LNCaP clone FGC (cell line): ENCODE measurements at regions not wholly inside any gene's neighbourhood (a gene's known extent, or its start where the extent isn't known, plus 50 kb on each side); places are given as distances from the start of the nearest gene placed in this dataset.

ENCODE experiments used
- DNase-seq: peaks from one replicate; pipeline ENCODE4 v3.0.0-alpha.2; 2011; ENCODE audit warnings: low read depth
- H3K4me3 ChIP-seq: 2 replicates; pipeline ENCODE4 v1.5.1; 2011; ENCODE audit warnings: mild to moderate bottlenecking, low read depth, low read length, control low read depth
- TF ChIP-seq, protein P1 (sequence below): IDR thresholded peaks from 2 replicates; pipeline ENCODE4 v1.5.1; 2012; ENCODE audit warnings: mild to moderate bottlenecking; ENCODE audit not compliant: control insufficient read depth, insufficient read depth; ENCODE audit errors: extremely low read depth

DNA sequence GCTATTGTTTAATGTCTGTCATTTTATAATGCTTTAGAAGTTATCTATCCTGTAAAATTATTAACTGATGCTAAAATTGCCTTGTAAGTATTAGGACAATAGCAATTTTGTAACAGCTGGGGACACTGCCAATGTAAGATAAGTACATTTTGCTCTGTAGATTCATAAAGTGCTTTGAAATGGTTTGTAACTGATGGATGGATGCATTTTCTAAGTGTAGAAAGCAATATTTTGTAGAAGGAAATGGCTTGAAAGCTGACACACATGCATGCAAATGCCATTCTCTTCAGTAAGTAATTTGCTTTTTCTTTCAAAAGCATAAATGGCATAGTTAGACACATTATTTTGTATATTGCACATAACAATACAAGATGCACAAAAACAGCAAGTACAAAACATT, 129.8 kb downstream of the FOXG1 start:
- no peak overlapping the region for H3K4me3 ChIP-seq
- TF ChIP-seq, protein P1, sequence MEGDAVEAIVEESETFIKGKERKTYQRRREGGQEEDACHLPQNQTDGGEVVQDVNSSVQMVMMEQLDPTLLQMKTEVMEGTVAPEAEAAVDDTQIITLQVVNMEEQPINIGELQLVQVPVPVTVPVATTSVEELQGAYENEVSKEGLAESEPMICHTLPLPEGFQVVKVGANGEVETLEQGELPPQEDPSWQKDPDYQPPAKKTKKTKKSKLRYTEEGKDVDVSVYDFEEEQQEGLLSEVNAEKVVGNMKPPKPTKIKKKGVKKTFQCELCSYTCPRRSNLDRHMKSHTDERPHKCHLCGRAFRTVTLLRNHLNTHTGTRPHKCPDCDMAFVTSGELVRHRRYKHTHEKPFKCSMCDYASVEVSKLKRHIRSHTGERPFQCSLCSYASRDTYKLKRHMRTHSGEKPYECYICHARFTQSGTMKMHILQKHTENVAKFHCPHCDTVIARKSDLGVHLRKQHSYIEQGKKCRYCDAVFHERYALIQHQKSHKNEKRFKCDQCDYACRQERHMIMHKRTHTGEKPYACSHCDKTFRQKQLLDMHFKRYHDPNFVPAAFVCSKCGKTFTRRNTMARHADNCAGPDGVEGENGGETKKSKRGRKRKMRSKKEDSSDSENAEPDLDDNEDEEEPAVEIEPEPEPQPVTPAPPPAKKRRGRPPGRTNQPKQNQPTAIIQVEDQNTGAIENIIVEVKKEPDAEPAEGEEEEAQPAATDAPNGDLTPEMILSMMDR, result no peak
- DNase-seq, result no peak

DNA sequence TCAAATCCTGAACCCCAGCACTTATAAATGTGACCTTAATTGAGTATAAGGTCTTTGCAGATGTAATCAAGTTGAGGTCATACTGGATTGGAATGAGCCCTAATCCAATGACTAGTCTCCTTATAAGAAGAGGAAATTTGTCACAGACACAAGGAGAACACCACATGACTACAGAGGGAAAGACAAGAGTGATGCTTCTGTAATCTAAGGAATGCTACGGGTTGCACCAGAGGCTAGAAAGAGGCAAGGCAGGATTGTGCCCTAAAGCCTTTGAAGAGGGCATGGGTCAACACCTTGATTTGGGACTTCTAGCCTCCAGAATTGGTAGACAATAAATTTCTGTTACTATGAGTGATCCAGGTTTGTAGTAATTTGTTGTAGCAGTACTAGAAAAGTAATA, 135.0 kb downstream of the FOXG1 start:
- no peak for DNase-seq
- no peak overlapping the region for H3K4me3 ChIP-seq
- TF ChIP-seq, protein P1, result no peak

DNA sequence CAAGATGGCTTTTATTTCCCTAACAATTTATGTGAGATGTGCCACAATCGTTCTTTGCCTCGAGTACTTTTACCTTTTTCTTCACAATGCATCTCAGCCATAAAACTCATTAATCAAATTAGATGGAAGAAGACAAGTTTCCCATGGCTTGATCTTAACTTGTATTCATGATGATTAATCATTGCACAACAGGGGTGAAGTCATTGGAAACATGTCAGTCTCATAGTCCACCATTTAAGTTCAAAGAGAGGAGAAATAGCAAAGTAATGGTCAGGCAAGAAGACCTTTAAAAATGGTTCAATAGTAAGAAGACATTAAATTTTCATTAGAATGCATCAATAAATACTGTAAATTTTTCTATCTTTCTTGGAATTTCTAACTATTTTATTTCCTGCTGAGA, 136.3 kb downstream of the FOXG1 start:
- no peak for DNase-seq
- TF ChIP-seq, protein P1, result no peak
- H3K4me3 ChIP-seq, result no peak overlapping the region

DNA sequence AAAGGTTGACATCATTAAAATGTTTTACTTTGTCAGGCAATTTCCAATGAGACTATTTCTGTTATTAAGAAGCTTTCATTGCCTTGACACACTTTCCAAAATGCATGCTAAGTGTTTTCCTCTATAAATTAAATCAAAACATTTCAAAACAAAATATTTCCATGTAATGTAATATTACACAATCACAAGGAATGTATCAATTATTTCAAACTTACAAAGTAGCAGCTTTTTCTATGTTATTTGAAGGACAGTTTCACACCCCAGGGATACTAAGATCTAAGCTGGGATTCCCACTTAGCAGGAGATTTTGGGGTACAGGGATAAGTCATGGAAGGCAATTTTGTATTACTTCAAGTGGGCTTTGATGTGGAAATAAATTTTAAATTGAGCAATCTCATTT, 144.9 kb downstream of the FOXG1 start:
- TF ChIP-seq, protein P1, result no peak
- no peak for DNase-seq
- no peak overlapping the region for H3K4me3 ChIP-seq

DNA sequence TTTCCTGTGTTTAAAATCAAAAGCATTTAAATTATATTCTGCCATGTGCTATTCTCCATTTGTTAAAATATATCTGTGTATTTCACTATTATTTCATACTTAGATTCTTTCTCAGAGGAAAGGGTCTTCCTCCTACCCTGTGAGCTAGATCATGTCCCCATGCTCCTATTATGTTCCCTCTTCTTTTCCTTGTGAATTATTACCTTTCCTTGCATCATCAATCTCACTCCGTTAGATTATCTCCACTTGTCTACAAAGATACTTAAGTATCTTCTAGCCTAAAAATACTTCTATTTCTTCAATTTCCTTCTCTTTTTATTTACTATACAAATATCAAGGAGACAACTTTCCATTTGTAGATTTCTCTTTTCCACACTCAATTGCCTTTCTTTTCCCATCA, 146.5 kb downstream of the FOXG1 start:
- no peak overlapping the region for H3K4me3 ChIP-seq
- TF ChIP-seq, protein P1, result no peak
- DNase-seq, result no peak

DNA sequence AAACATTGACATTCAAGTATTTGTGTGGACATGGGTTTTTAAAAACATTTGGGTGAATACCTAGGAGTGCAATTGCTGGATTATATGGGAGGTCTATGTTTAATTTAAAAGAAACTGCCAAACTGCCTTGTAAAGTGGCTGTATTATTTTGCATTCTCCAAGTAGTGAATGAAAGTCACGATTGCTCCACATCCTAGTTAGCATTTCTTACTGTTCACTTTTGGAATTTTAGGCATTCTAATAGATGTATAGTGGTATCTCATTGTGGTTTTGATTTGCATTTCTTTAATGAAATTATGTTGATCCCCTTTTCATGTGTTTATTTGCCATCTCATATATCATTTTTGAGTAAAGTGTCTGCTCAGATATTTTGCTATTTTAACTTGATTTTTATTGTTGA, 159.5 kb downstream of the FOXG1 start:
- DNase-seq, result no peak
- no peak overlapping the region for H3K4me3 ChIP-seq
- TF ChIP-seq, protein P1, result no peak

DNA sequence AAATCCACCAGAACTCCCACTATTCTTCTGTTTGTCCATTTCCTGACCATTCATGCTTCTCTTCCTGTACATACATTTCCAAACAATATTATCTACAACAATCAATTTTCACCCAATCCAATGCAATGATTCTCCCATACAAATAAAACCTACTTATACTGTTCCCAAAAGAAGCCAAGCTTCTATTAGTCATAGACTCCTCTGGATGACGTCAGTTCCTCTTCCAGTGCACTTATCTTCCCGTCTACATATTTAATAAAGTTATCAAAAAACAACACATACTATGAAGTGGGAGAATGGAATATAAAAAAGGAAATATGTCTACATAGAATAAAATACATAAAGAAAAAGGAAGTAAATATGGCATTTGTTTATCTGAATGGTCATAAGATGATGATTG, 165.4 kb downstream of the FOXG1 start:
- H3K4me3 ChIP-seq, result no peak overlapping the region
- TF ChIP-seq, protein P1, result no peak

More for the DNA sequence above, 165.4 kb downstream of the FOXG1 start:
- DNase-seq, result no peak
